ENCODE measurements at regions not wholly inside any gene's neighbourhood (a gene's known extent, or its start where the extent isn't known, plus 50 kb on each side); places are given as distances from the start of the nearest gene placed in this dataset.

DNA sequence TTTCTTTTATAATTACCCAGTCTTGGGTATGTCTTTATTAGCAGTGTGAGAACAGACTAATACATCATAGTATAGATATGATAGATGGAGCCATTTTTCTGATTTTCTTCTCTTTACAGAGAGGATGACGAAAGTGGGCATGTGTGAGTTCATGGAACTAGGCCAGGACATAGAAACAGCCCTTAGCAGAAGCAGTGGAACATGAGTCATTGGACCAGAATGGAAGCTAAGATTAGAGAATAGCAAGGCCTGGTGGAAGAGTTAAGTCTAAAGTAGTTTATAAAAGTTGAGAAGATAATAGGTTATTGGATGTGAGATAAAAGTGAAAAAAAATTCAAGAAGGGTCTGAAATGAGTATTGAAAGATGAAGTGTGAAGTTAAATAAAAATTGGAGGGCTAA, 97.0 kb upstream of the MPPED2 start:
- POLR2A ChIA-PET, result no interaction called here
- no TSS peak for BruUV-seq (replicated peaks)
- H3K27me3 ChIP-seq (ENCODE audit: control insufficient read depth, insufficient read depth, low read length), result no peaks in the 10 kb centered on the region

DNA sequence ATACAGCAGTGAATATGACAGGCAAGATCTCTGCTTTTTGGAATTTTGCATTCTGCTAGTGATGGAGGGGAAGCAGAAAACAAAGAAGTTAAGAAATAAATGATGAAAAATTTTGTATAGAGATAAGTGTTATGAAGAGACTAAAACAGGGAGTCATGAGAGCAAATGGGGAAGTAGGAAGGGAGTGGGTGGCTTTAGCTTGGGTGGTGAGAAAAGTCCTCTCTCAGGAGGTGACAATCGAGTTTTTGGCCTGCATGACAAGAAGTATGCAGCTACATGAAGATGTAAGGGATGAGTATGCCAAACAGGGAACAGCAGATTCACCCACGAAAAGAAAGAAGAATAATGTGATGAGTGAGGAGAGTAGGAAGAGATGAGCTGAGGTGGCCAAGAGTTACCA, 80.7 kb upstream of the MPPED2 start:
- DNase-seq (ENCODE audit: low read depth, low spot score), result no peak
- ATAC-seq, result no peak
- H3K4me1 ChIP-seq (ENCODE audit: control insufficient read depth, insufficient read depth, low read length), result no peaks in the 10 kb centered on the region
- in situ Hi-C loops (cut with HindIII; ENCODE audit: low pct_unique_long_range_greater_than_20kb, low sequenced_read_pairs), result no loop called here
- TF ChIP-seq TCF7L2 (IDR thresholded peaks at IDR 0.05; ENCODE audit: low read depth, low read length), result no peak
- no peak for TF ChIP-seq POLR2AphosphoS5 (IDR thresholded peaks at IDR 0.05; ENCODE audit: low read depth, low read length)
- TF ChIP-seq, protein P1, sequence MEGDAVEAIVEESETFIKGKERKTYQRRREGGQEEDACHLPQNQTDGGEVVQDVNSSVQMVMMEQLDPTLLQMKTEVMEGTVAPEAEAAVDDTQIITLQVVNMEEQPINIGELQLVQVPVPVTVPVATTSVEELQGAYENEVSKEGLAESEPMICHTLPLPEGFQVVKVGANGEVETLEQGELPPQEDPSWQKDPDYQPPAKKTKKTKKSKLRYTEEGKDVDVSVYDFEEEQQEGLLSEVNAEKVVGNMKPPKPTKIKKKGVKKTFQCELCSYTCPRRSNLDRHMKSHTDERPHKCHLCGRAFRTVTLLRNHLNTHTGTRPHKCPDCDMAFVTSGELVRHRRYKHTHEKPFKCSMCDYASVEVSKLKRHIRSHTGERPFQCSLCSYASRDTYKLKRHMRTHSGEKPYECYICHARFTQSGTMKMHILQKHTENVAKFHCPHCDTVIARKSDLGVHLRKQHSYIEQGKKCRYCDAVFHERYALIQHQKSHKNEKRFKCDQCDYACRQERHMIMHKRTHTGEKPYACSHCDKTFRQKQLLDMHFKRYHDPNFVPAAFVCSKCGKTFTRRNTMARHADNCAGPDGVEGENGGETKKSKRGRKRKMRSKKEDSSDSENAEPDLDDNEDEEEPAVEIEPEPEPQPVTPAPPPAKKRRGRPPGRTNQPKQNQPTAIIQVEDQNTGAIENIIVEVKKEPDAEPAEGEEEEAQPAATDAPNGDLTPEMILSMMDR (IDR thresholded peaks at IDR 0.05), result no peak
- no peak for TF ChIP-seq SIN3A (IDR thresholded peaks at IDR 0.05; ENCODE audit: borderline replicate concordance, insufficient read depth, low read depth, low read length)
- CTCF ChIA-PET, result no interaction called here
- H3K27ac ChIP-seq (ENCODE audit: low read length), result no peak overlapping the region
- H3K27me3 ChIP-seq (ENCODE audit: control insufficient read depth, insufficient read depth, low read length), result no peaks in the 10 kb centered on the region
- intact Hi-C loops (cut with micrococcal nuclease; ENCODE audit: unreplicated experiment), result no loop called here
- POLR2A ChIA-PET, result no interaction called here
- BruUV-seq (replicated peaks), result no TSS peak
- H3K36me3 ChIP-seq (ENCODE audit: control insufficient read depth, insufficient read depth, low read length), result no peaks in the 10 kb centered on the region
- no peak overlapping the region for H3K4me3 ChIP-seq (ENCODE audit: low read depth in 2 of 2, low read length in 2 of 2)
- H3K9me3 ChIP-seq (ENCODE audit: control insufficient read depth, insufficient read depth, low read depth, low read length), result no peaks in the 10 kb centered on the region

More for the DNA sequence above, 97.0 kb upstream of the MPPED2 start:
- Histone ChIP-seq H3K36me3 (ENCODE audit: control insufficient read depth, insufficient read depth, low read length) (no peaks in the 10 kb centered on the region), H3K4me1 (ENCODE audit: control insufficient read depth, insufficient read depth, low read length) (no peaks in the 10 kb centered on the region), H3K27ac (ENCODE audit: low read length) (no peak overlapping the region), H3K4me3 (ENCODE audit: low read depth in 2 of 2, low read length in 2 of 2) (no peak overlapping the region), H3K9me3 (ENCODE audit: control insufficient read depth, insufficient read depth, low read depth, low read length) (no peaks in the 10 kb centered on the region)
- ATAC-seq (no peak), DNase-seq (ENCODE audit: low read depth, low spot score) (no peak)
- in situ Hi-C loops (cut with HindIII; ENCODE audit: low pct_unique_long_range_greater_than_20kb, low sequenced_read_pairs), result no loop called here
- TF ChIP-seq, protein P1 (IDR thresholded peaks at IDR 0.05), result no peak
- TF ChIP-seq TCF7L2 (IDR thresholded peaks at IDR 0.05; ENCODE audit: low read depth, low read length) (no peak), POLR2AphosphoS5 (IDR thresholded peaks at IDR 0.05; ENCODE audit: low read depth, low read length) (no peak), SIN3A (IDR thresholded peaks at IDR 0.05; ENCODE audit: borderline replicate concordance, insufficient read depth, low read depth, low read length) (no peak)
- TF ChIP-seq, protein P2, sequence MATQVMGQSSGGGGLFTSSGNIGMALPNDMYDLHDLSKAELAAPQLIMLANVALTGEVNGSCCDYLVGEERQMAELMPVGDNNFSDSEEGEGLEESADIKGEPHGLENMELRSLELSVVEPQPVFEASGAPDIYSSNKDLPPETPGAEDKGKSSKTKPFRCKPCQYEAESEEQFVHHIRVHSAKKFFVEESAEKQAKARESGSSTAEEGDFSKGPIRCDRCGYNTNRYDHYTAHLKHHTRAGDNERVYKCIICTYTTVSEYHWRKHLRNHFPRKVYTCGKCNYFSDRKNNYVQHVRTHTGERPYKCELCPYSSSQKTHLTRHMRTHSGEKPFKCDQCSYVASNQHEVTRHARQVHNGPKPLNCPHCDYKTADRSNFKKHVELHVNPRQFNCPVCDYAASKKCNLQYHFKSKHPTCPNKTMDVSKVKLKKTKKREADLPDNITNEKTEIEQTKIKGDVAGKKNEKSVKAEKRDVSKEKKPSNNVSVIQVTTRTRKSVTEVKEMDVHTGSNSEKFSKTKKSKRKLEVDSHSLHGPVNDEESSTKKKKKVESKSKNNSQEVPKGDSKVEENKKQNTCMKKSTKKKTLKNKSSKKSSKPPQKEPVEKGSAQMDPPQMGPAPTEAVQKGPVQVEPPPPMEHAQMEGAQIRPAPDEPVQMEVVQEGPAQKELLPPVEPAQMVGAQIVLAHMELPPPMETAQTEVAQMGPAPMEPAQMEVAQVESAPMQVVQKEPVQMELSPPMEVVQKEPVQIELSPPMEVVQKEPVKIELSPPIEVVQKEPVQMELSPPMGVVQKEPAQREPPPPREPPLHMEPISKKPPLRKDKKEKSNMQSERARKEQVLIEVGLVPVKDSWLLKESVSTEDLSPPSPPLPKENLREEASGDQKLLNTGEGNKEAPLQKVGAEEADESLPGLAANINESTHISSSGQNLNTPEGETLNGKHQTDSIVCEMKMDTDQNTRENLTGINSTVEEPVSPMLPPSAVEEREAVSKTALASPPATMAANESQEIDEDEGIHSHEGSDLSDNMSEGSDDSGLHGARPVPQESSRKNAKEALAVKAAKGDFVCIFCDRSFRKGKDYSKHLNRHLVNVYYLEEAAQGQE (IDR thresholded peaks at IDR 0.05; ENCODE audit: insufficient read depth in 1 of 2, low read depth in 2 of 2, low read length in 1 of 2), result no peak
- CTCF ChIA-PET, result no interaction called here
- intact Hi-C loops (cut with micrococcal nuclease; ENCODE audit: unreplicated experiment), result no loop called here

All from Panc1 (cell line).